ENCODE measurements at regions not wholly inside any gene's neighbourhood (a gene's known extent, or its start where the extent isn't known, plus 50 kb on each side); places are given as distances from the start of the nearest gene placed in this dataset.

DNA sequence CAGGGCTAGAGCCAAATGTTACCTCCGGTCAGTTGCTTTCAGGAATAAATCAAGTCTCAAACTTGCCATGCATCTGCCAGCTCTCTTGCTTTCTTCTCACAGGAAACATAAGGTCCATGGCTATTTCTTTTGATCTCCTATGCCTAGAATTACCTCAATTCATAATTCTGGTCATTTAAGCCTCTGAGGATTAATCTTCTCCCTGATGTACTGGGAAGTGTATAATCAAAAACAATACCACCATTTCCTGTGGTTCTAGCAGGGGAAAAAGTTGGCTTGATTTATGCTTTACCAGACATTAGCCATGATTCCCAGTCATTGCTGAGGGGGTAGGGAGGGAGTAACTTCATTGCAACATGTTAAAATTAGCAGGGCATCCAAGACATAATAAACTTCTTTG is 268.7 kb upstream of the EMCN start:
- H3K56ac ChIP-seq (ENCODE audit: extremely low read depth, insufficient read depth, low read length), result no peak overlapping the region
- H2AK5ac ChIP-seq (ENCODE audit: low read depth, low read length), result no peak overlapping the region
- no peak overlapping the region for H3K4ac ChIP-seq (ENCODE audit: low read depth, low read length)
- no peak overlapping the region for H3K4me3 ChIP-seq (ENCODE audit: insufficient read depth, low read depth, low read length)
- H3K9me3 ChIP-seq (ENCODE audit: control insufficient read depth, insufficient read depth, low read length), result 0 out of 2 replicates have a peak, but pooled peaks cover 2% of the 10 kb centered on the region
- H3K9ac ChIP-seq (ENCODE audit: low read depth, low read length), result no peak overlapping the region
- H3K18ac ChIP-seq (ENCODE audit: low read depth, low read length), result no peak overlapping the region
- POLR2A ChIA-PET (ENCODE audit: unreplicated experiment), result no interaction called here
- CTCF ChIA-PET, result no interaction called here
- no TSS peak for BruUV-seq (replicated peaks)
- no peak overlapping the region for H3K27ac ChIP-seq (ENCODE audit: insufficient read depth, low read length)
- no peaks in the 10 kb centered on the region for H3K27me3 ChIP-seq (ENCODE audit: control insufficient read depth, insufficient read depth, low read length)
- no peak overlapping the region for H3K14ac ChIP-seq (replicated peaks; ENCODE audit: low read depth, low read length)
- H2AFZ ChIP-seq (replicated peaks; ENCODE audit: low read length, poor library complexity), result no peak overlapping the region
- H3K4me2 ChIP-seq (ENCODE audit: low read depth, low read length), result no peak overlapping the region
- no peak overlapping the region for H2AK9ac ChIP-seq (replicated peaks; ENCODE audit: low read depth, low read length, poor library complexity)
- no peak overlapping the region for H4K5ac ChIP-seq (ENCODE audit: low read depth, low read length)
- ATAC-seq (ENCODE audit: low read depth) (no peak), DNase-seq (no peak)
- H2BK120ac ChIP-seq (ENCODE audit: low read depth, low read length), result no peak overlapping the region
- no peak for TF ChIP-seq RFX5 (IDR thresholded peaks at IDR 0.05; ENCODE audit: low read depth, low read length)
- TF ChIP-seq MXI1 (IDR thresholded peaks at IDR 0.05; ENCODE audit: borderline replicate concordance, low read depth, low read length), result no peak
- TF ChIP-seq, protein P1, sequence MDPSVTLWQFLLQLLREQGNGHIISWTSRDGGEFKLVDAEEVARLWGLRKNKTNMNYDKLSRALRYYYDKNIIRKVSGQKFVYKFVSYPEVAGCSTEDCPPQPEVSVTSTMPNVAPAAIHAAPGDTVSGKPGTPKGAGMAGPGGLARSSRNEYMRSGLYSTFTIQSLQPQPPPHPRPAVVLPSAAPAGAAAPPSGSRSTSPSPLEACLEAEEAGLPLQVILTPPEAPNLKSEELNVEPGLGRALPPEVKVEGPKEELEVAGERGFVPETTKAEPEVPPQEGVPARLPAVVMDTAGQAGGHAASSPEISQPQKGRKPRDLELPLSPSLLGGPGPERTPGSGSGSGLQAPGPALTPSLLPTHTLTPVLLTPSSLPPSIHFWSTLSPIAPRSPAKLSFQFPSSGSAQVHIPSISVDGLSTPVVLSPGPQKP (IDR thresholded peaks at IDR 0.05; ENCODE audit: borderline replicate concordance, low read depth, low read length), result no peak
- no peak for TF ChIP-seq CHD1 (IDR thresholded peaks at IDR 0.05; ENCODE audit: low read depth, low read length)
- TF ChIP-seq POLR2A (IDR thresholded peaks at IDR 0.05; ENCODE audit: low read depth, low read length), result no peak
- no peak for TF ChIP-seq CEBPB (IDR thresholded peaks at IDR 0.05; ENCODE audit: low read depth, low read length)
- TF ChIP-seq MAFK (IDR thresholded peaks at IDR 0.05; ENCODE audit: low read depth, low read length), result no peak
- no peak for TF ChIP-seq USF2 (IDR thresholded peaks at IDR 0.05; ENCODE audit: low read depth, low read length)
- TF ChIP-seq BHLHE40 (IDR thresholded peaks at IDR 0.05; ENCODE audit: low read depth, low read length), result no peak
- TF ChIP-seq NFE2L2 (IDR thresholded peaks at IDR 0.05; ENCODE audit: low read depth, low read length), result no peak
- TF ChIP-seq RAD21 (IDR thresholded peaks at IDR 0.05; ENCODE audit: low read length), result no peak
- no peak for TF ChIP-seq FOS (IDR thresholded peaks at IDR 0.05; ENCODE audit: low read depth, low read length)
- TF ChIP-seq CTCF (conservative IDR thresholded peaks at IDR 0.05; ENCODE audit: low read depth, low read length), result no peak
- TF ChIP-seq RCOR1 (IDR thresholded peaks at IDR 0.05; ENCODE audit: insufficient replicate concordance, low read length), result no peak
- no peak for TF ChIP-seq SMC3 (IDR thresholded peaks at IDR 0.05; ENCODE audit: low read depth, low read length)
- no peak for TF ChIP-seq MAZ (IDR thresholded peaks at IDR 0.05; ENCODE audit: borderline replicate concordance, low read depth, low read length)
- H4K91ac ChIP-seq (ENCODE audit: insufficient read depth, low read depth, low read length), result no peak overlapping the region
- H4K20me1 ChIP-seq (ENCODE audit: insufficient read depth, low read length), result no peaks in the 10 kb centered on the region
- 71% methylated on average over 1 of the region's 1 CpG; no CpG with 5 or more reads in 1 of the 2 experiments for WGBS, 2 experiments (ENCODE audit: extremely low coverage in 2 of 2, insufficient read length in 1 of 2)
- H2BK5ac ChIP-seq (ENCODE audit: low read depth, low read length, poor library complexity, severe bottlenecking), result no peak overlapping the region
- H3K79me1 ChIP-seq (ENCODE audit: low read depth in 1 of 2, low read length in 2 of 2), result no peaks in the 10 kb centered on the region
- H4K8ac ChIP-seq (ENCODE audit: low read depth in 2 of 2, low read length in 2 of 2), result no peak overlapping the region
- H3K23ac ChIP-seq (ENCODE audit: low read depth, low read length), result no peak overlapping the region
- H3K9me1 ChIP-seq (ENCODE audit: insufficient read depth, low read length), result no peaks in the 10 kb centered on the region
- no peaks in the 10 kb centered on the region for H3K4me1 ChIP-seq (ENCODE audit: control insufficient read depth, insufficient read depth, low read length)
- no peaks in the 10 kb centered on the region for H3K36me3 ChIP-seq (ENCODE audit: control insufficient read depth, insufficient read depth, low read length)
- H2BK20ac ChIP-seq (ENCODE audit: low read depth, low read length), result no peak overlapping the region
- dilution Hi-C loops (cut with HindIII; ENCODE audit: low sequenced_read_pairs, unreplicated experiment), result no loop called here
- intact Hi-C loops (cut with micrococcal nuclease), result no loop called here
- no peak overlapping the region for H2BK15ac ChIP-seq (ENCODE audit: low read depth, low read length)
- in situ Hi-C loops (cut with MboI; ENCODE audit: low sequenced_read_pairs), result no loop called here

Data from IMR-90 (cell line).